Right lobe of liver (tissue), 6 donors: ENCODE measurements at regions not wholly inside any gene's neighbourhood (a gene's known extent, or its start where the extent isn't known, plus 50 kb on each side); places are given as distances from the start of the nearest gene placed in this dataset.

Experiments used
- ATAC-seq, 4 donors: fragments of 200-7000 bp; cut with Tn5 transposase; one replicate each; pipeline ENCODE4 v1.9.1; 2020; ENCODE audit warnings: mild to moderate bottlenecking in 4 of 4, moderate library complexity in 4 of 4
- DNase-seq, 3 donors: peaks; one replicate each; pipeline ENCODE4 v3.0.0-alpha.2; 2020
- H3K27ac ChIP-seq, 3 donors: fragments of 200-600 bp; one replicate each; pipeline ENCODE4 v1.8.0; 2022
- H3K27me3 ChIP-seq, 2 donors: fragments of 200-600 bp; one replicate each; pipeline ENCODE4 v1.8.0; 2022
- H3K36me3 ChIP-seq, 4 donors: fragments of 200-600 bp; sonication (generic) in 1 of 4; one replicate each; pipeline versions ENCODE4 v1.5.1 to v1.8.0; 2017 to 2022; ENCODE audit warnings: control low read depth in 1 of 4
- H3K4me1 ChIP-seq, 4 donors: fragments of 200-600 bp; sonication (generic) in 1 of 4; one replicate each; pipeline versions ENCODE4 v1.5.1 to v1.8.0; 2017 to 2022; ENCODE audit warnings: control low read depth in 1 of 4
- H3K4me3 ChIP-seq, 3 donors: fragments of 200-600 bp; one replicate each; pipeline ENCODE4 v1.8.0; 2022
- H3K9me3 ChIP-seq, 4 donors: fragments of 200-600 bp; sonication (generic) in 1 of 4; one replicate each; pipeline versions ENCODE4 v1.5.1 to v1.8.0; 2017 to 2022; ENCODE audit warnings: control low read depth in 1 of 4
- POLR2A ChIP-seq: fragments of 450-650 bp; IDR thresholded peaks from one replicate; pipeline ENCODE4 v1.6.1; 2017; ENCODE audit warnings: antibody characterized with exemption, mild to moderate bottlenecking
- WGBS: methylation state at CpG from one replicate; pipeline ENCODE4 v1.1.6; 2018; ENCODE audit warnings: low coverage, low lambda C conversion rate; ENCODE audit not compliant: insufficient coverage; ENCODE audit errors: missing lambda C conversion rate; 5-methylcytosine and 5-hydroxymethylcytosine counted together
- intact Hi-C, 2 donors: fragments of 100-400 bp; cut with DNase I; formaldehyde crosslinking; loops; one replicate each; pipeline versions ENCODE4 v1.11.2 to v1.14.1; 2022
- TF ChIP-seq, protein P1 (sequence below), 4 donors: fragments of 200-600 bp in 3 of 4; fragments of 450-650 bp in 1 of 4; IDR thresholded peaks; one replicate each; pipeline versions ENCODE4 v1.5.1 to v1.8.0; 2016 to 2022; ENCODE audit warnings: antibody characterized with exemption in 4 of 4, mild to moderate bottlenecking in 2 of 4
- donor health status: DM: no; HTN: yes; CAD: no.
- donor health status: DM: no; HTN: no; CAD: no.
- donor health status: DM: no; HTN: no; CAD: no.
- donor health status: DM: no; HTN: yes; CAD: no.
- donor health status: DM: no; HTN: yes; CAD: no.

- DNase-seq (no peak), ATAC-seq (no peak)
- Histone ChIP-seq H3K36me3 (no peaks in the 10 kb centered on the region), H3K4me3 (no peak overlapping the region), H3K9me3 (no peaks in the 10 kb centered on the region), H3K27ac (no peak overlapping the region), H3K27me3 (no peaks in the 10 kb centered on the region), H3K4me1 (no peaks in the 10 kb centered on the region)
- intact Hi-C loops: no loop called here
- 72% methylated on average over 3 of the region's 3 CpGs for WGBS
- no peak for TF ChIP-seq POLR2A
- TF ChIP-seq, protein P1, sequence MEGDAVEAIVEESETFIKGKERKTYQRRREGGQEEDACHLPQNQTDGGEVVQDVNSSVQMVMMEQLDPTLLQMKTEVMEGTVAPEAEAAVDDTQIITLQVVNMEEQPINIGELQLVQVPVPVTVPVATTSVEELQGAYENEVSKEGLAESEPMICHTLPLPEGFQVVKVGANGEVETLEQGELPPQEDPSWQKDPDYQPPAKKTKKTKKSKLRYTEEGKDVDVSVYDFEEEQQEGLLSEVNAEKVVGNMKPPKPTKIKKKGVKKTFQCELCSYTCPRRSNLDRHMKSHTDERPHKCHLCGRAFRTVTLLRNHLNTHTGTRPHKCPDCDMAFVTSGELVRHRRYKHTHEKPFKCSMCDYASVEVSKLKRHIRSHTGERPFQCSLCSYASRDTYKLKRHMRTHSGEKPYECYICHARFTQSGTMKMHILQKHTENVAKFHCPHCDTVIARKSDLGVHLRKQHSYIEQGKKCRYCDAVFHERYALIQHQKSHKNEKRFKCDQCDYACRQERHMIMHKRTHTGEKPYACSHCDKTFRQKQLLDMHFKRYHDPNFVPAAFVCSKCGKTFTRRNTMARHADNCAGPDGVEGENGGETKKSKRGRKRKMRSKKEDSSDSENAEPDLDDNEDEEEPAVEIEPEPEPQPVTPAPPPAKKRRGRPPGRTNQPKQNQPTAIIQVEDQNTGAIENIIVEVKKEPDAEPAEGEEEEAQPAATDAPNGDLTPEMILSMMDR (IDR thresholded peaks at IDR 0.05): no peak
Measured at GRCh38 chr10:17506856-17507471, 52.6 kb upstream of the ST8SIA6 start.

DNA sequence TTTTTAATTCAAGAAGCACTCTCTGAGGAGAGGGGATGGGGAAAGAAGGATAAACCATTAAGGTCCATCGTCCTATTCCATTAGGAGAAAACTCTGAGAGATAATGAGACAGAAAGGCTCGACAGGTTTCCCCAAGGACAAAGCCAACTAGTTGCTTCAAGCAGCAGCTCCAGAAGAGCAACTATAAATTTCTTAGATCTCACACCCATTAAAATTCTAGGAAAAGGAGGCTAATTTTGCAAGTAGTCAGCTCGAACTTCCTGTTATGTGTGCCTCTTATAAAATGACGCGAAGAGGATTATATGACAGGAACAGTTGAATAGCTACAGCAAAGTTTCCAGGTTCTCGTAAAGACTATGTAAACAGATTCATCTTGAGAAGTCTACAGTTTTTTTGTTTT is 52.0 kb upstream of the ST8SIA6 start:
- H3K27ac ChIP-seq: no peak overlapping the region
- no peaks in the 10 kb centered on the region for H3K36me3 ChIP-seq
- H3K4me1 ChIP-seq: no peaks in the 10 kb centered on the region
- WGBS: 53% methylated on average over 6 of the region's 6 CpGs
- no peaks in the 10 kb centered on the region for H3K27me3 ChIP-seq
- no peak for TF ChIP-seq POLR2A
- TF ChIP-seq, protein P1 (IDR thresholded peaks at IDR 0.05): no peak
- no peak for DNase-seq
- H3K9me3 ChIP-seq: no peaks in the 10 kb centered on the region
- ATAC-seq: no peak
- no peak overlapping the region for H3K4me3 ChIP-seq
- intact Hi-C loops: no loop called here

GRCh38 chr10:17504547-17505245 is 50.3 kb upstream of the ST8SIA6 start:
- Histone ChIP-seq H3K36me3 (no peaks in the 10 kb centered on the region), H3K4me1 (no peaks in the 10 kb centered on the region), H3K27ac (no peak overlapping the region), H3K27me3 (no peaks in the 10 kb centered on the region), H3K9me3 (no peaks in the 10 kb centered on the region), H3K4me3 (no peak overlapping the region)
- TF ChIP-seq, protein P1 (IDR thresholded peaks at IDR 0.05): no peak
- no peak for TF ChIP-seq POLR2A
- DNase-seq (no peak), ATAC-seq (no peak)
- 45% methylated on average over 6 of the region's 6 CpGs for WGBS
- intact Hi-C loops: no loop called here
